Naive thymus-derived CD8-positive, alpha-beta T cell (primary cell): ENCODE measurements at regions not wholly inside any gene's neighbourhood (a gene's known extent, or its start where the extent isn't known, plus 50 kb on each side); places are given as distances from the start of the nearest gene placed in this dataset.
"Not testable (repeated sequence)": the region's sequence is repeated elsewhere in the genome, so short reads cannot be mapped to it uniquely, and the experiment has no call there.

Source experiments
- ATAC-seq, 2 donors: fragments of 150-1000 bp; cut with Tn5 transposase in 1 of 2; sonication (Bioruptor Pico), chemical (Tn5 transposase) in 1 of 2; 1 replicate in 1 of 2; 2 replicates in 1 of 2; pipeline ENCODE4 v1.10.0; 2021; ENCODE audit warnings: mild to moderate bottlenecking in 2 of 2, moderate library complexity in 2 of 2
- POLR2A ChIA-PET: fragments of 350-600 bp; sonication (Branson Sonifier 250); formaldehyde crosslinking; loops from one replicate; lab custom pipeline; 2021; ENCODE audit warnings: antibody characterized with exemption; lab: Charles Lee
- DNase-seq, 10 donors: peaks; one replicate each; pipeline versions ENCODE4 v3.0.0 to v3.0.0-alpha.2; 2020 to 2022
- H3K27ac Mint-ChIP-seq, 10 donors: one replicate each; pipeline ENCODE4 v1.8.0; 2020 to 2022; ENCODE audit warnings: mild to moderate bottlenecking in 10 of 10, mixed read lengths in 10 of 10, moderate library complexity in 4 of 10, inconsistent platforms in 1 of 10
- H3K27me3 Mint-ChIP-seq, 5 donors: one replicate each; pipeline ENCODE4 v1.8.0; 2021 to 2022; ENCODE audit warnings: mixed read lengths in 5 of 5
- H3K36me3 Mint-ChIP-seq, 3 donors: one replicate each; pipeline ENCODE4 v1.8.0; 2020 to 2022; ENCODE audit warnings: mixed read lengths in 3 of 3, mild to moderate bottlenecking in 2 of 3, inconsistent platforms in 1 of 3
- H3K4me1 Mint-ChIP-seq, 4 donors: one replicate each; pipeline ENCODE4 v1.8.0; 2021 to 2022; ENCODE audit warnings: mixed read lengths in 4 of 4
- H3K4me3 Mint-ChIP-seq, 10 donors: one replicate each; pipeline ENCODE4 v1.8.0; 2020 to 2022; ENCODE audit warnings: mild to moderate bottlenecking in 10 of 10, mixed read lengths in 10 of 10, moderate library complexity in 6 of 10, inconsistent platforms in 1 of 10
- H3K9me3 Mint-ChIP-seq, 9 donors: one replicate each; pipeline ENCODE4 v1.8.0; 2020 to 2022; ENCODE audit warnings: mixed read lengths in 9 of 9, mild to moderate bottlenecking in 3 of 9, inconsistent platforms in 1 of 9, moderate library complexity in 1 of 9

GRCh38 chr5:71404936-71405335 lies 50.5 kb upstream of the BDP1 start:
- H3K27me3 Mint-ChIP-seq = peaks cover 6 to 20% (median 7%) of the 10 kb centered on the region in 5 donors
- DNase-seq, H3K4me1 Mint-ChIP-seq, H3K36me3 Mint-ChIP-seq, H3K4me3 Mint-ChIP-seq, H3K27ac Mint-ChIP-seq, H3K9me3 Mint-ChIP-seq, ATAC-seq, POLR2A ChIA-PET: not testable (repeated sequence)
